ENCODE measurements at regions not wholly inside any gene's neighbourhood (a gene's known extent, or its start where the extent isn't known, plus 50 kb on each side); places are given as distances from the start of the nearest gene placed in this dataset.

DNA sequence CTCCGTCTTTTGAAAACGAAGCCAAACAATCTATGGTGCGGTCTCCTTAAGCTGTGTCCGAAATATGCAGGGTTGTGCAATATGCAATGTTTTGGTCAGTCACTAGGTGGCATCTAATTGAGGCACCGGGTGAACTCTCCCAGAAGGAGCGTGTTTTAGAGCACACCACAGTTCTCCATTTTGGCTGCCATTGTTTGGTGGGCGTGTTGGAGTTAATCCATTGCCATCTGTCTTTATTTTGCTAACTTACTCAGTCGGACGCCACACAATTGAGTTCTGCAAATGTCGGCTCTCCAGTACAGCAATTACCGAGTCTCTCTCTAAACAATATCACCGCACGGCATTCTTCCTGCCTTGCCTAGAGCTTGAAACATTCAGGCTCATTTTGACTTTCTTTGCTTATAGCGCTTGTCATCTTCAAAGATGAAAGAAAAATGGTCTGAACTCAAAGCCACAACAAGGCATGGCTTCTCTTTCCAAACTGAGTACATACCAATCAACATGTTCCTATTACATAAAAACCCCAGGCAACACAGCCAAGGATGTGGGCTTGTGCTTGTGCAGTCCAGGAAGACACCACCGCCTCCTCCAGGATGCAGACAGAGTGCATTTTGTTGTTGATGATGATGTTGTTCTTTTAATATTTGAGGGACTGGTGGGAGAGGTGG is 182.0 kb upstream of the SERP2 start:
- no peak overlapping the region for H3K27ac ChIP-seq (ENCODE audit: insufficient read depth, low read length)
- H3K79me2 ChIP-seq (ENCODE audit: control insufficient read depth, insufficient read depth, low read length), result no peaks in the 10 kb centered on the region
- H3K9ac ChIP-seq (ENCODE audit: insufficient read depth, low read length), result no peak overlapping the region
- DNase-seq (ENCODE audit: low read depth in 2 of 2), result peak; percentile 67 to 91
- no peaks in the 10 kb centered on the region for H3K4me1 ChIP-seq (ENCODE audit: control insufficient read depth, extremely low read depth, insufficient read depth, low read length)
- H3K4me3 ChIP-seq (replicated peaks in 1 of 4; ENCODE audit: control extremely low read depth in 1 of 4, insufficient read depth in 1 of 4, low read depth in 3 of 4, low read length in 4 of 4), result peak overlapping the region in 1 of 4 experiments; percentile 16
- no peaks in the 10 kb centered on the region for H3K9me3 ChIP-seq (ENCODE audit: control insufficient read depth, insufficient read depth, low read depth, low read length)
- H3K27me3 ChIP-seq (ENCODE audit: control insufficient read depth, insufficient read depth, low read length), result no peaks in the 10 kb centered on the region
- peak overlapping the region; percentile 42 for H2AFZ ChIP-seq (ENCODE audit: low read length)
- TF ChIP-seq, protein P1, sequence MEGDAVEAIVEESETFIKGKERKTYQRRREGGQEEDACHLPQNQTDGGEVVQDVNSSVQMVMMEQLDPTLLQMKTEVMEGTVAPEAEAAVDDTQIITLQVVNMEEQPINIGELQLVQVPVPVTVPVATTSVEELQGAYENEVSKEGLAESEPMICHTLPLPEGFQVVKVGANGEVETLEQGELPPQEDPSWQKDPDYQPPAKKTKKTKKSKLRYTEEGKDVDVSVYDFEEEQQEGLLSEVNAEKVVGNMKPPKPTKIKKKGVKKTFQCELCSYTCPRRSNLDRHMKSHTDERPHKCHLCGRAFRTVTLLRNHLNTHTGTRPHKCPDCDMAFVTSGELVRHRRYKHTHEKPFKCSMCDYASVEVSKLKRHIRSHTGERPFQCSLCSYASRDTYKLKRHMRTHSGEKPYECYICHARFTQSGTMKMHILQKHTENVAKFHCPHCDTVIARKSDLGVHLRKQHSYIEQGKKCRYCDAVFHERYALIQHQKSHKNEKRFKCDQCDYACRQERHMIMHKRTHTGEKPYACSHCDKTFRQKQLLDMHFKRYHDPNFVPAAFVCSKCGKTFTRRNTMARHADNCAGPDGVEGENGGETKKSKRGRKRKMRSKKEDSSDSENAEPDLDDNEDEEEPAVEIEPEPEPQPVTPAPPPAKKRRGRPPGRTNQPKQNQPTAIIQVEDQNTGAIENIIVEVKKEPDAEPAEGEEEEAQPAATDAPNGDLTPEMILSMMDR (conservative IDR thresholded peaks at IDR 0.05 in 1 of 2, IDR thresholded peaks at IDR 0.05 in 1 of 2; ENCODE audit: low read depth in 1 of 2, low read length in 2 of 2), result peak; percentile 81 to 89
- no peak for TF ChIP-seq EZH2 (IDR thresholded peaks at IDR 0.05; ENCODE audit: low read length, missing control alignments)
- H3K36me3 ChIP-seq (ENCODE audit: control insufficient read depth, insufficient read depth, low read length), result no peaks in the 10 kb centered on the region
- H4K20me1 ChIP-seq (ENCODE audit: control insufficient read depth, extremely low read depth, insufficient read depth, low read length), result no peaks in the 10 kb centered on the region
- H3K4me2 ChIP-seq (ENCODE audit: extremely low read depth, insufficient read depth, low read length), result no peak overlapping the region

DNA sequence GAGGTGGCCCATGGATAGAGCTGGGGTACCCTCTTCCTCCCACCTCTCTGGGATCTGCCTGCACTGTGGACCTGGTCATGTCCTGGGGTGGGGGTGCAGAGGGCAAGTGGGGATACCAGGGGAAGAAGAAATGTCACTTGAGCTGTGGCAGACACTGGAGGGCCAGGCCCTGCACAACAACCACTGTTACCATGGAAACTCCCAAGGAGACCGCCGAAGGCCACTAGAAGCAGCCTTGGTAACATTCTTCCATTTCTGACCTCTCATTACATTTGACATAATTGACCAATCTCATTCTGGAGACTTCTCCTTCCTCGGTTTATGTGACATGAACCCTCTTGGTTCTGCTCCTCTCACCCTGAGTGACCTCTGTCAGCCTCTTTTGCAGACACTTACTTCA is 179.9 kb upstream of the SERP2 start:
- H3K27ac ChIP-seq (ENCODE audit: insufficient read depth, low read length), result no peak overlapping the region
- no peak for TF ChIP-seq EZH2 (IDR thresholded peaks at IDR 0.05; ENCODE audit: low read length, missing control alignments)
- TF ChIP-seq, protein P1 (conservative IDR thresholded peaks at IDR 0.05 in 1 of 2, IDR thresholded peaks at IDR 0.05 in 1 of 2; ENCODE audit: low read depth in 1 of 2, low read length in 2 of 2), result no peak
- no peak overlapping the region for H3K4me3 ChIP-seq (replicated peaks in 1 of 4; ENCODE audit: control extremely low read depth in 1 of 4, insufficient read depth in 1 of 4, low read depth in 3 of 4, low read length in 4 of 4)

DNA sequence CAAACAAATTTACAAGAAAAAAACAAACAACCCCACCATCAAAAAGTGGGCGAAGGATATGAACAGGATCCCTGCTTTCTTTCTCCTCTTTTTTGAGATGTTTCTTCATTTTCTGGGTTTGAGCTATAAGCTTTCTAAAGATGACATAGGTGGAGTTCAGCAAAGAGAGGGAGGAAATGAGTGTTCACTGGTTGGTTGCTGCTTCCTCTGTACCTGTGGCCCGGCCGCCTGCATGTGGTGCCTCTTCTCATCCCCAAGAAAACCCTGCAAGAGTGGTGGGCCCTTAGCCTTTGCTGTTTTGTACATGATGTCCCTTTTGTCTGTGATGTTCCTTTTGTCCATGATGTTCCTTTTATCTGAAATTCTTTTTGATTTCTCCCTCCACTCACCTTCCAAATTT is 178.4 kb upstream of the SERP2 start:
- no peaks in the 10 kb centered on the region for H4K20me1 ChIP-seq (ENCODE audit: control insufficient read depth, extremely low read depth, insufficient read depth, low read length)
- no peak for TF ChIP-seq EZH2 (IDR thresholded peaks at IDR 0.05; ENCODE audit: low read length, missing control alignments)
- TF ChIP-seq, protein P1 (conservative IDR thresholded peaks at IDR 0.05 in 1 of 2, IDR thresholded peaks at IDR 0.05 in 1 of 2; ENCODE audit: low read depth in 1 of 2, low read length in 2 of 2), result no peak
- H3K9ac ChIP-seq (ENCODE audit: insufficient read depth, low read length), result no peak overlapping the region
- H3K36me3 ChIP-seq (ENCODE audit: control insufficient read depth, insufficient read depth, low read length), result no peaks in the 10 kb centered on the region
- no peaks in the 10 kb centered on the region for H3K4me1 ChIP-seq (ENCODE audit: control insufficient read depth, extremely low read depth, insufficient read depth, low read length)
- no peaks in the 10 kb centered on the region for H3K79me2 ChIP-seq (ENCODE audit: control insufficient read depth, insufficient read depth, low read length)
- no peak overlapping the region for H3K4me3 ChIP-seq (replicated peaks in 1 of 4; ENCODE audit: control extremely low read depth in 1 of 4, insufficient read depth in 1 of 4, low read depth in 3 of 4, low read length in 4 of 4)
- H3K4me2 ChIP-seq (ENCODE audit: extremely low read depth, insufficient read depth, low read length), result no peak overlapping the region
- H3K27me3 ChIP-seq (ENCODE audit: control insufficient read depth, insufficient read depth, low read length), result no peaks in the 10 kb centered on the region
- DNase-seq (ENCODE audit: low read depth in 2 of 2), result no peak
- no peaks in the 10 kb centered on the region for H3K9me3 ChIP-seq (ENCODE audit: control insufficient read depth, insufficient read depth, low read depth, low read length)
- H3K27ac ChIP-seq (ENCODE audit: insufficient read depth, low read length), result no peak overlapping the region
- no peak overlapping the region for H2AFZ ChIP-seq (ENCODE audit: low read length)

More for the DNA sequence above, 179.9 kb upstream of the SERP2 start:
- DNase-seq (ENCODE audit: low read depth in 2 of 2), result no peak
- no peaks in the 10 kb centered on the region for H3K79me2 ChIP-seq (ENCODE audit: control insufficient read depth, insufficient read depth, low read length)
- H3K9me3 ChIP-seq (ENCODE audit: control insufficient read depth, insufficient read depth, low read depth, low read length), result no peaks in the 10 kb centered on the region
- no peak overlapping the region for H3K9ac ChIP-seq (ENCODE audit: insufficient read depth, low read length)
- H3K4me1 ChIP-seq (ENCODE audit: control insufficient read depth, extremely low read depth, insufficient read depth, low read length), result no peaks in the 10 kb centered on the region
- H4K20me1 ChIP-seq (ENCODE audit: control insufficient read depth, extremely low read depth, insufficient read depth, low read length), result no peaks in the 10 kb centered on the region
- H3K27me3 ChIP-seq (ENCODE audit: control insufficient read depth, insufficient read depth, low read length), result no peaks in the 10 kb centered on the region
- H2AFZ ChIP-seq (ENCODE audit: low read length), result no peak overlapping the region
- no peaks in the 10 kb centered on the region for H3K36me3 ChIP-seq (ENCODE audit: control insufficient read depth, insufficient read depth, low read length)
- H3K4me2 ChIP-seq (ENCODE audit: extremely low read depth, insufficient read depth, low read length), result no peak overlapping the region

Data from fibroblast of lung (primary cell).